T-cell (primary cell): ENCODE measurements at regions not wholly inside any gene's neighbourhood (a gene's known extent, or its start where the extent isn't known, plus 50 kb on each side); places are given as distances from the start of the nearest gene placed in this dataset.
"Not testable (repeated sequence)": the region's sequence is repeated elsewhere in the genome, so short reads cannot be mapped to it uniquely, and the experiment has no call there.

Experiments
- ATAC-seq, 4 experiments: fragments of 200-7000 bp in 3 of 4; fragments of 150-1000 bp in 1 of 4; cut with Tn5 transposase; replicated peaks in 1 of 4; 1 replicate in 3 of 4; 2 replicates in 1 of 4; pipeline ENCODE4 v1.10.0; 2021; ENCODE audit warnings: moderate library complexity in 3 of 4, mild to moderate bottlenecking in 2 of 4, moderate number of reproducible peaks in 1 of 4
- CTCF ChIA-PET, 2 donors: fragments of 300-600 bp; sonication (Branson Sonifier 250); formaldehyde crosslinking; loops; one replicate each; lab custom pipeline; 2022; ENCODE audit warnings: antibody characterized with exemption in 2 of 2; lab: Charles Lee
- POLR2A ChIA-PET, 2 donors: fragments of 300-600 bp; sonication (Branson Sonifier 250); formaldehyde crosslinking; loops; one replicate each; lab custom pipeline; 2022; ENCODE audit warnings: antibody characterized with exemption in 2 of 2; lab: Charles Lee
- DNase-seq, 35 experiments: peaks; one replicate each; pipeline versions ENCODE4 v3.0.0 to v3.0.0-alpha.2; 2013 to 2023
- H3K27ac ChIP-seq: one replicate; pipeline ENCODE4 v1.5.1; 2013; ENCODE audit warnings: low read length
- H3K27me3 ChIP-seq, 2 experiments: replicated peaks in 1 of 2; 1 replicate in 1 of 2; 2 replicates in 1 of 2; pipeline versions ENCODE4 v1.6.1 to v1.7.0; 2013; ENCODE audit warnings: low read length in 1 of 2, mixed read lengths in 1 of 2; ENCODE audit not compliant: control insufficient read depth in 2 of 2, insufficient read depth in 2 of 2; ENCODE audit errors: extremely low read depth in 1 of 2
- H3K36me3 ChIP-seq, 2 donors: 1 replicate in 1 of 2; 2 replicates in 1 of 2; pipeline versions ENCODE4 v1.6.1 to v1.7.0; 2013; ENCODE audit warnings: low read length in 1 of 2; ENCODE audit not compliant: control insufficient read depth in 2 of 2, insufficient read depth in 1 of 2; ENCODE audit errors: extremely low read depth in 1 of 2
- H3K4me1 ChIP-seq, 2 experiments: 1 replicate in 1 of 2; 2 replicates in 1 of 2; pipeline versions ENCODE4 v1.6.1 to v1.7.0; 2013; ENCODE audit warnings: low read length in 2 of 2, mixed read lengths in 1 of 2; ENCODE audit not compliant: insufficient read depth in 2 of 2, control insufficient read depth in 1 of 2; ENCODE audit errors: extremely low read depth in 1 of 2
- H3K4me3 ChIP-seq, 2 donors: 1 replicate in 1 of 2; 2 replicates in 1 of 2; pipeline versions ENCODE4 v1.5.1 to v1.7.0; 2013; ENCODE audit warnings: mild to moderate bottlenecking in 2 of 2, low read length in 1 of 2, moderate library complexity in 1 of 2; ENCODE audit not compliant: control insufficient read depth in 1 of 2; ENCODE audit errors: extremely low read depth in 1 of 2
- H3K9me3 ChIP-seq: 2 replicates; pipeline ENCODE4 v1.7.0; 2013
- H3K27ac Mint-ChIP-seq, 2 donors: one replicate each; pipeline ENCODE4 v1.8.0; 2020 to 2021; ENCODE audit warnings: mild to moderate bottlenecking in 2 of 2, mixed read lengths in 2 of 2
- H3K27me3 Mint-ChIP-seq, 2 donors: one replicate each; pipeline ENCODE4 v1.8.0; 2021 to 2022; ENCODE audit warnings: mixed read lengths in 2 of 2
- H3K36me3 Mint-ChIP-seq: one replicate; pipeline ENCODE4 v1.8.0; 2021; ENCODE audit warnings: mixed read lengths
- H3K4me1 Mint-ChIP-seq, 3 donors: one replicate each; pipeline ENCODE4 v1.8.0; 2020 to 2022; ENCODE audit warnings: mixed read lengths in 3 of 3, mild to moderate bottlenecking in 1 of 3
- H3K4me3 Mint-ChIP-seq, 3 donors: one replicate each; pipeline ENCODE4 v1.8.0; 2020 to 2022; ENCODE audit warnings: mild to moderate bottlenecking in 3 of 3, mixed read lengths in 3 of 3, moderate library complexity in 3 of 3
- H3K9me3 Mint-ChIP-seq, 3 donors: one replicate each; pipeline ENCODE4 v1.8.0; 2020 to 2022; ENCODE audit warnings: mixed read lengths in 3 of 3
- WGBS: methylation state at CpG from one replicate; pipeline ENCODE4 v1.1.5; 2013; ENCODE audit warnings: missing lambda C conversion rate; ENCODE audit not compliant: insufficient coverage; 5-methylcytosine and 5-hydroxymethylcytosine counted together

GRCh38 chr18:73101491-73101890, 233.7 kb upstream of the NETO1 start:
- H3K4me3 Mint-ChIP-seq, H3K4me1 Mint-ChIP-seq, DNase-seq, H3K27ac ChIP-seq, CTCF ChIA-PET, H3K36me3 ChIP-seq, H3K4me3 ChIP-seq, H3K9me3 ChIP-seq, H3K27ac Mint-ChIP-seq, H3K36me3 Mint-ChIP-seq, H3K27me3 ChIP-seq, H3K4me1 ChIP-seq, H3K27me3 Mint-ChIP-seq, ATAC-seq: not testable (repeated sequence)
- H3K9me3 Mint-ChIP-seq = peaks cover 4 to 28% (median 16%) of the 10 kb centered on the region in 3 donors
- WGBS = 65% methylated on average over 5 of the region's 6 CpGs
- POLR2A ChIA-PET = interaction anchor here in 1 of 2 donors (0.6 kb wide), 1 partner anchor 996 kb away, joined by 3 read pairs; no protein-coding TSS in a partner anchor

- H3K27me3 ChIP-seq = no peaks in the 10 kb centered on the region
- H3K36me3 ChIP-seq = no peaks in the 10 kb centered on the region
- no peak overlapping the region for H3K27ac ChIP-seq
- ChIA-PET POLR2A (no interaction called here), CTCF (interaction anchor here in 1 of 2 donors (0.6 kb wide), 1 partner anchor 45 kb away, joined by 5 read pairs; no protein-coding TSS in a partner anchor)
- DNase-seq (no peak), ATAC-seq (no peak)
- H3K9me3 Mint-ChIP-seq = peaks cover 5 to 30% (median 10%) of the 10 kb centered on the region in 3 donors
- no peak overlapping the region for H3K4me3 Mint-ChIP-seq
- no peaks in the 10 kb centered on the region for H3K4me1 Mint-ChIP-seq
- no peak overlapping the region for H3K4me3 ChIP-seq
- no peak overlapping the region for H3K27ac Mint-ChIP-seq
- no peaks in the 10 kb centered on the region for H3K9me3 ChIP-seq
- H3K4me1 ChIP-seq = no peaks in the 10 kb centered on the region
- H3K36me3 Mint-ChIP-seq = no peaks in the 10 kb centered on the region
- WGBS = 50% methylated on average over 1 of the region's 2 CpGs
- no peaks in the 10 kb centered on the region for H3K27me3 Mint-ChIP-seq
Observed at GRCh38 chr18:73099759-73100158, 232.0 kb upstream of the NETO1 start.

GRCh38 chr18:73093687-73094250, 226.0 kb upstream of the NETO1 start:
- ChIA-PET POLR2A (no interaction called here), CTCF (no interaction called here)
- no peak for ATAC-seq
- Mint-ChIP-seq H3K27me3 (no peaks in the 10 kb centered on the region), H3K36me3 (no peaks in the 10 kb centered on the region), H3K4me1 (no peaks in the 10 kb centered on the region), H3K27ac (no peak overlapping the region), H3K9me3 (peaks cover 3 to 45% (median 17%) of the 10 kb centered on the region in 3 donors), H3K4me3 (no peak overlapping the region)
- no peak for DNase-seq
- no peaks in the 10 kb centered on the region for H3K27me3 ChIP-seq
- no peaks in the 10 kb centered on the region for H3K4me1 ChIP-seq
- H3K9me3 ChIP-seq = no peaks in the 10 kb centered on the region
- H3K36me3 ChIP-seq = no peaks in the 10 kb centered on the region
- no peak overlapping the region for H3K4me3 ChIP-seq
- no peak overlapping the region for H3K27ac ChIP-seq
- no CpG with 5 or more reads among the region's 1 CpG for WGBS

GRCh38 chr18:73088445-73088844, 220.7 kb upstream of the NETO1 start:
- Histone ChIP-seq H3K9me3 (no peaks in the 10 kb centered on the region), H3K36me3 (no peaks in the 10 kb centered on the region), H3K4me1 (no peaks in the 10 kb centered on the region), H3K4me3 (no peak overlapping the region), H3K27ac (no peak overlapping the region), H3K27me3 (no peaks in the 10 kb centered on the region)
- H3K27me3 Mint-ChIP-seq = no peaks in the 10 kb centered on the region
- ATAC-seq (no peak), DNase-seq (no peak)
- no CpG with 5 or more reads among the region's 1 CpG for WGBS
- ChIA-PET POLR2A (no interaction called here), CTCF (no interaction called here)
- no peak overlapping the region for H3K4me3 Mint-ChIP-seq
- H3K36me3 Mint-ChIP-seq = no peaks in the 10 kb centered on the region
- H3K4me1 Mint-ChIP-seq = no peaks in the 10 kb centered on the region
- H3K27ac Mint-ChIP-seq = no peak overlapping the region
- peaks cover 4 to 27% (median 9%) of the 10 kb centered on the region in 3 donors for H3K9me3 Mint-ChIP-seq

GRCh38 chr18:73087282-73087977, 219.6 kb upstream of the NETO1 start:
- Mint-ChIP-seq H3K4me1 (no peaks in the 10 kb centered on the region), H3K9me3 (peaks cover 4 to 24% (median 9%) of the 10 kb centered on the region in 3 donors), H3K27me3 (no peaks in the 10 kb centered on the region), H3K4me3 (no peak overlapping the region), H3K36me3 (no peaks in the 10 kb centered on the region), H3K27ac (no peak overlapping the region)
- H3K9me3 ChIP-seq = no peaks in the 10 kb centered on the region
- DNase-seq (no peak), ATAC-seq (no peak)
- no peaks in the 10 kb centered on the region for H3K36me3 ChIP-seq
- CTCF ChIA-PET = no interaction called here
- no peak overlapping the region for H3K4me3 ChIP-seq
- no CpG with 5 or more reads among the region's 8 CpGs for WGBS
- H3K27me3 ChIP-seq = no peaks in the 10 kb centered on the region
- H3K4me1 ChIP-seq = no peaks in the 10 kb centered on the region
- POLR2A ChIA-PET = no interaction called here
- no peak overlapping the region for H3K27ac ChIP-seq

GRCh38 chr18:73079920-73080319, 212.1 kb upstream of the NETO1 start:
- ATAC-seq (no peak), DNase-seq (no peak)
- H3K9me3 Mint-ChIP-seq = peaks cover 4 to 16% (median 12%) of the 10 kb centered on the region in 3 donors
- H3K4me1 Mint-ChIP-seq = no peaks in the 10 kb centered on the region
- H3K4me3 ChIP-seq = no peak overlapping the region
- H3K27ac ChIP-seq = no peak overlapping the region
- ChIA-PET CTCF (no interaction called here), POLR2A (no interaction called here)
- no peak overlapping the region for H3K4me3 Mint-ChIP-seq
- no CpG with 5 or more reads among the region's 2 CpGs for WGBS
- H3K36me3 ChIP-seq = no peaks in the 10 kb centered on the region
- H3K27me3 Mint-ChIP-seq = no peaks in the 10 kb centered on the region
- no peaks in the 10 kb centered on the region for H3K36me3 Mint-ChIP-seq
- no peak overlapping the region for H3K27ac Mint-ChIP-seq
- no peaks in the 10 kb centered on the region for H3K27me3 ChIP-seq
- no peaks in the 10 kb centered on the region for H3K4me1 ChIP-seq
- no peaks in the 10 kb centered on the region for H3K9me3 ChIP-seq
